HepG2 (cell line): ENCODE measurements at regions not wholly inside any gene's neighbourhood (a gene's known extent, or its start where the extent isn't known, plus 50 kb on each side); places are given as distances from the start of the nearest gene placed in this dataset.

ENCODE experiments used
- ARID2 ChIP-seq: sonication (generic); formaldehyde crosslinking; IDR thresholded peaks from 2 replicates; pipeline ENCODE4 v1.8.1; 2022; ENCODE audit warnings: mild to moderate bottlenecking, missing genetic modification reagents, borderline replicate concordance
- ELF1 ChIP-seq: sonication (generic); formaldehyde crosslinking; IDR thresholded peaks from 2 replicates; pipeline ENCODE4 v1.4.0; 2020; ENCODE audit warnings: missing genetic modification reagents
- GABPB1 ChIP-seq: IDR thresholded peaks from 2 replicates; pipeline ENCODE4 v1.6.1; 2016; ENCODE audit warnings: mild to moderate bottlenecking, missing genetic modification reagents, moderate library complexity, missing compliant biosample characterization
- HMG20B ChIP-seq: conservative IDR thresholded peaks from 2 replicates; pipeline ENCODE4 v1.6.1; 2016; ENCODE audit warnings: missing genetic modification reagents, missing compliant biosample characterization
- JUN ChIP-seq: sonication (generic); formaldehyde crosslinking; IDR thresholded peaks from 2 replicates; pipeline ENCODE4 v1.4.0; 2020; ENCODE audit warnings: mild to moderate bottlenecking, missing genetic modification reagents
- KLF15 ChIP-seq: sonication (generic); formaldehyde crosslinking; IDR thresholded peaks from 2 replicates; pipeline ENCODE4 v1.8.1; 2023; ENCODE audit warnings: borderline replicate concordance, mild to moderate bottlenecking, inconsistent platforms, missing genetic modification reagents, mixed read lengths
- KLF6 ChIP-seq: IDR thresholded peaks from 2 replicates; pipeline ENCODE4 v1.8.0; 2016; ENCODE audit warnings: missing biosample characterization, missing genetic modification reagents
- MTERF4 ChIP-seq: sonication (generic); formaldehyde crosslinking; IDR thresholded peaks from 2 replicates; pipeline ENCODE4 v1.8.0; 2023; ENCODE audit warnings: mild to moderate bottlenecking, missing genetic modification reagents
- MTF1 ChIP-seq: sonication (generic); formaldehyde crosslinking; IDR thresholded peaks from 2 replicates; pipeline ENCODE4 v1.5.0; 2020; ENCODE audit warnings: missing genetic modification reagents
- NPAS2 ChIP-seq: sonication (generic); formaldehyde crosslinking; IDR thresholded peaks from 2 replicates; pipeline ENCODE4 v1.8.0; 2022; ENCODE audit warnings: mild to moderate bottlenecking, missing genetic modification reagents, borderline replicate concordance
- NR2F2 ChIP-seq: IDR thresholded peaks from 2 replicates; pipeline ENCODE4 v1.6.1; 2012; ENCODE audit warnings: low read depth, inconsistent platforms, borderline replicate concordance
- PRMT3 ChIP-seq: sonication (generic); formaldehyde crosslinking; IDR thresholded peaks from 2 replicates; pipeline ENCODE4 v1.8.1; 2022; ENCODE audit warnings: low read depth, mild to moderate bottlenecking, moderate library complexity, missing genetic modification reagents, borderline replicate concordance
- RARG ChIP-seq: sonication (generic); formaldehyde crosslinking; IDR thresholded peaks from 2 replicates; pipeline ENCODE4 v1.4.0; 2020; ENCODE audit warnings: low read depth, mild to moderate bottlenecking, missing genetic modification reagents
- SMC3 ChIP-seq: IDR thresholded peaks from 2 replicates; pipeline ENCODE4 v1.6.1; 2011; ENCODE audit warnings: low read length, improper control_type of control experiment
- SMYD3 ChIP-seq: sonication (generic); formaldehyde crosslinking; IDR thresholded peaks from 2 replicates; pipeline ENCODE4 v1.8.1; 2023; ENCODE audit warnings: mild to moderate bottlenecking, missing genetic modification reagents
- SOX13 ChIP-seq, 3 experiments: fragments of 450-650 bp in 1 of 3; sonication (generic) in 1 of 3; formaldehyde crosslinking in 1 of 3; IDR thresholded peaks in 2 of 3; conservative IDR thresholded peaks in 1 of 3; 2 replicates each; pipeline versions ENCODE4 v1.5.0 to v1.6.1; 2016 to 2020; ENCODE audit warnings: antibody characterized with exemption in 1 of 3, mild to moderate bottlenecking in 1 of 3, missing compliant biosample characterization in 1 of 3, missing genetic modification reagents in 1 of 3, moderate library complexity in 1 of 3
- STAG1 ChIP-seq: sonication (generic); formaldehyde crosslinking; IDR thresholded peaks from 2 replicates; pipeline ENCODE4 v1.4.0; 2020; ENCODE audit warnings: missing genetic modification reagents
- TCF7L2 ChIP-seq: IDR thresholded peaks from 2 replicates; pipeline ENCODE4 v1.6.1; 2011; ENCODE audit warnings: mild to moderate bottlenecking, low read depth, low read length, moderate library complexity
- ZFAT ChIP-seq: sonication (generic); formaldehyde crosslinking; conservative IDR thresholded peaks from 2 replicates; pipeline ENCODE4 v1.8.1; 2023; ENCODE audit warnings: missing genetic modification reagents, inconsistent platforms
- ZFP36L2 ChIP-seq: sonication (generic); formaldehyde crosslinking; IDR thresholded peaks from 2 replicates; pipeline ENCODE4 v1.4.0; 2020; ENCODE audit warnings: missing genetic modification reagents
- ZKSCAN5 ChIP-seq: sonication (generic); formaldehyde crosslinking; IDR thresholded peaks from 2 replicates; pipeline ENCODE4 v1.5.1; 2020; ENCODE audit warnings: mild to moderate bottlenecking, missing genetic modification reagents
- ZNF280D ChIP-seq: sonication (generic); formaldehyde crosslinking; IDR thresholded peaks from 2 replicates; pipeline ENCODE4 v1.5.1; 2020; ENCODE audit warnings: mild to moderate bottlenecking, missing genetic modification reagents
- ZNF574 ChIP-seq: sonication (generic); formaldehyde crosslinking; IDR thresholded peaks from 2 replicates; pipeline ENCODE4 v1.4.0; 2020; ENCODE audit warnings: missing genetic modification reagents
- ZNF598 ChIP-seq: sonication (generic); formaldehyde crosslinking; IDR thresholded peaks from 2 replicates; pipeline ENCODE4 v1.5.1; 2020; ENCODE audit warnings: mild to moderate bottlenecking, missing genetic modification reagents, borderline replicate concordance
- ZNF747 ChIP-seq: sonication (generic); formaldehyde crosslinking; IDR thresholded peaks from 2 replicates; pipeline ENCODE4 v1.8.1; 2023; ENCODE audit warnings: missing genetic modification reagents, mild to moderate bottlenecking, borderline replicate concordance

- no peak for TF ChIP-seq KLF15 (CRISPR knock-in tag)
- 0 out of 2 replicates have a peak, but pooled peaks have one; percentile 44 for TF ChIP-seq ARID2
- TF ChIP-seq SMC3, result peak; percentile 32
- no peak for TF ChIP-seq NPAS2
- no peak for TF ChIP-seq MTERF4 (CRISPR knock-in tag)
- no peak for TF ChIP-seq ZKSCAN5 (CRISPR knock-in tag)
- no peak for TF ChIP-seq MTF1 (CRISPR knock-in tag)
- no peak for TF ChIP-seq SOX13 (IDR thresholded peaks at IDR 0.05)
- TF ChIP-seq SOX13 (CRISPR knock-in tag; conservative IDR thresholded peaks at IDR 0.05 in 1 of 2, IDR thresholded peaks at IDR 0.05 in 1 of 2), result no peak
- TF ChIP-seq ZNF747 (CRISPR knock-in tag), result no peak
- peak; percentile 73 for TF ChIP-seq STAG1 (CRISPR knock-in tag)
- TF ChIP-seq JUN (CRISPR knock-in tag), result no peak
- no peak for TF ChIP-seq ZNF598 (CRISPR knock-in tag)
- TF ChIP-seq TCF7L2, result no peak
- TF ChIP-seq ZNF574 (CRISPR knock-in tag), result 0 out of 2 replicates have a peak, but pooled peaks have one; percentile 22
- no peak for TF ChIP-seq RARG (CRISPR knock-in tag)
- TF ChIP-seq NR2F2, result no peak
- no peak for TF ChIP-seq ZFP36L2 (CRISPR knock-in tag)
- no peak for TF ChIP-seq PRMT3 (CRISPR knock-in tag)
- no peak for TF ChIP-seq SMYD3 (CRISPR knock-in tag)
- no peak for TF ChIP-seq KLF6 (CRISPR knock-in tag)
- TF ChIP-seq HMG20B (CRISPR knock-in tag), result no peak
- TF ChIP-seq ZNF280D (CRISPR knock-in tag), result 0 out of 2 replicates have a peak, but pooled peaks have one; percentile 14
- no peak for TF ChIP-seq GABPB1 (CRISPR knock-in tag)
- TF ChIP-seq ZFAT, result no peak
- no peak for TF ChIP-seq ELF1 (CRISPR knock-in tag)
Observed at GRCh38 chr16:48435318-48435680, 50.1 kb upstream of the SIAH1 start (continued).
